Left lobe of liver (tissue), 2 donors: ENCODE measurements at regions not wholly inside any gene's neighbourhood (a gene's known extent, or its start where the extent isn't known, plus 50 kb on each side); places are given as distances from the start of the nearest gene placed in this dataset.

Experiments used
- ATAC-seq: fragments of 200-7000 bp; cut with Tn5 transposase; one replicate; pipeline ENCODE4 v1.9.1; 2020; ENCODE audit warnings: mild to moderate bottlenecking, moderate library complexity
- DNase-seq: peaks from one replicate; pipeline ENCODE4 v3.0.0-alpha.2; 2020; ENCODE audit warnings: low spot score
- donor health status: DM: no; HTN: no; CAD: no; lungs with moderate emphysema.
- donor health status: DM: no; HTN: yes; CAD: no.

- ATAC-seq (no peak), DNase-seq (no peak)
Observed at GRCh38 chr12:127077262-127078045, 1189.5 kb upstream of the TMEM132C start.

DNA sequence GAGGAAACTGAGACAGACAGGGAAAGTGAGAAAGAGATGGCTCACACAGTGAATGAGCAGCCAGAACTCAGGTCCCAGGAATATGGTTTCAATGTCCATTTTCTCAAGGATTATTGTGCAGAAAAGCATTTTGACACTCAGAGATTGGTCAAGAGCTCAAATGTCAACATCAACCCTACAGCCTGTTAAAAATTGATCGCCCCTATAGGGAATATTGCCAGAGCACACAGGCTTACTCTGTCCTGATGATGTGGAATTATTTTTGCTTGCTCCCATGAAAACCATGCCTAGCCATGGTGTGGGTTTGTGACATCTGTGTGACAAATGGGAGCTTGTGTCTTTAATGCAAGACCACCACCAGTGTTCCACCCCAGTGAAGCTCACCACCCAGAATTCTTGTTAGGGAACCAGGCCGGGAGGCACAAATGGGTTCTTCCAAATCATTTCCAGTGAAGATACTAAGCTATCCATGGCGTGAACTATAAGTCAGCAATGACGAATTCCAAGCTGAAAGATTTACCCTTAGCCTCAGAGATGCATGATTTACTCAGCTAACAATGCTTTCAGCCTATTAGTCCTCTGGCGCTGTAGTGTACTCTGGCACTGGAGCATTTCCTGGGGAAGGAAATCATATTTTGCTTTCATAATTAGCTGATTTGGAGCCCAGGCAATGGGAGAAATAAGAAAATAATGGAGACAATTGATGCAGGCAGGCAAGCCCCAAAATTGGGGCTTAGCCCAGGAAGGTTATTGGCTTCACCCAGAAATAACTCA is 1188.2 kb upstream of the TMEM132C start:
- ATAC-seq (peak; percentile 77), DNase-seq (no peak)

GRCh38 chr12:127079636-127080035 is 1187.3 kb upstream of the TMEM132C start:
- DNase-seq (no peak), ATAC-seq (no peak)

- ATAC-seq (no peak), DNase-seq (no peak)
Observed at GRCh38 chr12:127081058-127081457, 1185.9 kb upstream of the TMEM132C start.

GRCh38 chr12:127083008-127083949 is 1183.7 kb upstream of the TMEM132C start:
- DNase-seq (no peak), ATAC-seq (peak; percentile 89)

DNA sequence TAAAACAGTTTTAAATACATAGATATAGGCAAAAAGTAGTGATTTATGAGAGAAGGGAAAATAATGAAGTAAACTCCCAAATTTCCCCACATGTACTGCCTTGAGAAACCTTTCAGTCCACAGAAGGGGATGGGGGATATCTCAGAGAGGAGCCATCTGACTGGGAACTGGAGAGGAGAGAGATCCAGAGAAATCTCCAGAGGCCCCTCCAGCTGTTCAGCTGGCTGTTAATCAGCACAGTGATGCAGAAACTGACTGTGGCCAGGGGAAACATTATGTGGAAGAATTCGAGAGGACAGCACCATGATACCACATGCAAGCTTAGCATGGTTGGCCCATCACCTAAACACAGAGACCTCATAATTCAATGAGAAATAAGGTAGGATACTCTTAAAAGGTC is 1165.9 kb upstream of the TMEM132C start:
- ATAC-seq (no peak), DNase-seq (no peak)

- DNase-seq (no peak), ATAC-seq (no peak)
Observed at GRCh38 chr12:127106041-127106440, 1160.9 kb upstream of the TMEM132C start.

DNA sequence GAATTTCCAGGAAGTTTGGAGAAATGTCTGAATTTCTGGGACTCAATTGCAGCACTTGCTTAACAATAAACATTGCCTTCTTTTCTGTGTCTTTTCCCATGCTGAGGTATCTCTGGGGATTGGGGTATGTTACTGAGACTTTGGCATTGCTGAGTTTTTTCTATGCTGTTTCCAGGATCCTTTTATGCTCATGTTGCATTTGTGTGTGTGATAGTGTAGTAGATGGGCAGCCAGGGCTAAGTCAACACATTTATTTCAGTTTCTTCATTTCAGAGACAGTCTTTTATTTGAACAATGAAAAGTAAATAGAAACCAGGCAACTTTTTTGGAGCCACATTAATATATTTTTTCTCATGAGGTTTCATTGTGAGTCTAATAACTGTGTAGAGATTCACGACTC is 1160.3 kb upstream of the TMEM132C start:
- ATAC-seq (no peak), DNase-seq (no peak)

GRCh38 chr12:127107744-127108143 is 1159.2 kb upstream of the TMEM132C start:
- DNase-seq (no peak), ATAC-seq (no peak)

- DNase-seq (peak; percentile 63), ATAC-seq (peak; percentile 99)
Observed at GRCh38 chr12:127108360-127109215, 1158.4 kb upstream of the TMEM132C start.

DNA sequence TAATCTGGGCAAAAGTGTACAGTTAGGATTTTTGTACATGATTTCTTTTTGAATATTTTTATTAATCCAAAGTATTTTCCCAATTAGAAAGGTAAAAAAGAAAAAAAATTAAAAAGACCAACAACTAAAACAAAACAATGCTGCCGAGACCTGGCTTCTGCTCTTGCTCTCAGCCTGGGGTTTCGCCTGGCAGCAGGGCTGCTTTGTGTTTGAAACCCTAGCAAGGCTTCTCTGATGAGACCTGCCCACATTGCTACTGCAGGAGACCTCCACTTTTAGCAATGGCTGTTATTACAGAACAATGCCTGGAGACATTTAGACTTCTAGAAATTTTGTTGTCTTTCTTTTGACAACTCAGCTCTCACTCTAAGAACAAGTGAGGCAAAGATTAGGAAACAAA is 1153.0 kb upstream of the TMEM132C start:
- DNase-seq (no peak), ATAC-seq (no peak)

- ATAC-seq (no peak), DNase-seq (no peak)
Observed at GRCh38 chr12:127115468-127116035, 1151.4 kb upstream of the TMEM132C start.

- ATAC-seq (no peak), DNase-seq (no peak)
Observed at GRCh38 chr12:127118251-127118650, 1148.7 kb upstream of the TMEM132C start.

- ATAC-seq (no peak), DNase-seq (no peak)
Observed at GRCh38 chr12:127119600-127120140, 1147.3 kb upstream of the TMEM132C start.

- ATAC-seq (no peak), DNase-seq (no peak)
Observed at GRCh38 chr12:127120851-127121250, 1146.1 kb upstream of the TMEM132C start.

- ATAC-seq (no peak), DNase-seq (no peak)
Observed at GRCh38 chr12:127121494-127122084, 1145.4 kb upstream of the TMEM132C start.

- no peak for ATAC-seq
- DNase-seq: no peak
Observed at GRCh38 chr12:127125607-127126259, 1141.2 kb upstream of the TMEM132C start.

GRCh38 chr12:127126260-127126628 is 1140.7 kb upstream of the TMEM132C start:
- DNase-seq (no peak), ATAC-seq (no peak)

- DNase-seq: peak; percentile 90
- ATAC-seq: peak; percentile 79
Observed at GRCh38 chr12:127127897-127128296, 1139.1 kb upstream of the TMEM132C start.
